ENCODE measurements at regions not wholly inside any gene's neighbourhood (a gene's known extent, or its start where the extent isn't known, plus 50 kb on each side); places are given as distances from the start of the nearest gene placed in this dataset.

GRCh38 chr6:88545991-88546390 is 379.8 kb upstream of the CNR1 start:
- DNase-seq (no peak), ATAC-seq (ENCODE audit: low read depth) (no peak)
- Mint-ChIP-seq H3K27me3 (no peaks in the 10 kb centered on the region), H3K4me3 (no peak overlapping the region), H3K27ac (no peak overlapping the region), H3K4me1 (peaks cover 5% of the 10 kb centered on the region), H3K9me3 (ENCODE audit: insufficient read depth) (peaks cover 10% of the 10 kb centered on the region)
- ChIA-PET POLR2A (no interaction called here), CTCF (no interaction called here)
- WGBS (ENCODE audit: insufficient coverage): 67% methylated on average over 1 of the region's 4 CpGs
- Histone ChIP-seq H3K36me3 (replicated peaks in 1 of 2; ENCODE audit: control extremely low read depth in 1 of 2, control insufficient read depth in 1 of 2, extremely low read depth in 1 of 2, insufficient read depth in 2 of 2, low read length in 1 of 2) (no peaks in the 10 kb centered on the region), H3K27ac (ENCODE audit: low read length in 2 of 2) (no peak overlapping the region), H3K4me1 (ENCODE audit: control insufficient read depth in 2 of 2, insufficient read depth in 2 of 2, low read length in 2 of 2) (peaks cover 5 to 6% of the 10 kb centered on the region in 2 donors), H3K9ac (ENCODE audit: low read length) (no peak overlapping the region), H3K9me3 (ENCODE audit: control extremely low read depth in 1 of 3, control insufficient read depth in 2 of 3, insufficient read depth in 1 of 3, low read length in 2 of 3) (peaks cover 0 to 8% (median 7%) of the 10 kb centered on the region in 3 donors), H3K79me2 (ENCODE audit: control insufficient read depth, insufficient read depth, low read length) (no peaks in the 10 kb centered on the region), H2AFZ (ENCODE audit: insufficient read depth, low read depth, low read length, poor library complexity, severe bottlenecking) (no peak overlapping the region), H3K27me3 (replicated peaks in 1 of 4; ENCODE audit: control extremely low read depth in 1 of 4, control insufficient read depth in 3 of 4, insufficient read depth in 4 of 4, low read length in 3 of 4) (no peaks in the 10 kb centered on the region), H4K20me1 (ENCODE audit: control insufficient read depth, insufficient read depth, low read length, poor library complexity, severe bottlenecking) (no peaks in the 10 kb centered on the region), H3K4me2 (replicated peaks; ENCODE audit: low read depth, low read length, poor library complexity, severe bottlenecking) (no peak overlapping the region), H3K4me3 (ENCODE audit: control extremely low read depth in 1 of 5, extremely low read depth in 1 of 5, insufficient read depth in 1 of 5, low read depth in 2 of 5, low read length in 4 of 5) (no peak overlapping the region)
- intact Hi-C loops (cut with micrococcal nuclease): no loop called here
- no peak for TF ChIP-seq CTCF (IDR thresholded peaks at IDR 0.05)
- TF ChIP-seq EZH2 (IDR thresholded peaks at IDR 0.05; ENCODE audit: borderline replicate concordance, insufficient read depth, low read depth, low read length, poor library complexity, severe bottlenecking): no peak

- H3K9ac ChIP-seq (ENCODE audit: low read length): no peak overlapping the region
- TF ChIP-seq CTCF (IDR thresholded peaks at IDR 0.05) (no peak), EZH2 (IDR thresholded peaks at IDR 0.05; ENCODE audit: borderline replicate concordance, insufficient read depth, low read depth, low read length, poor library complexity, severe bottlenecking) (no peak)
- no peaks in the 10 kb centered on the region for H3K27me3 Mint-ChIP-seq
- H2AFZ ChIP-seq (ENCODE audit: insufficient read depth, low read depth, low read length, poor library complexity, severe bottlenecking): peak overlapping the region; percentile 17
- H3K36me3 ChIP-seq (replicated peaks in 1 of 2; ENCODE audit: control extremely low read depth in 1 of 2, control insufficient read depth in 1 of 2, extremely low read depth in 1 of 2, insufficient read depth in 2 of 2, low read length in 1 of 2): no peaks in the 10 kb centered on the region
- no peaks in the 10 kb centered on the region for H3K79me2 ChIP-seq (ENCODE audit: control insufficient read depth, insufficient read depth, low read length)
- CTCF ChIA-PET: interaction anchor here (0.5 kb wide), 1 partner anchor 166 kb away, joined by 3 read pairs; no protein-coding TSS in a partner anchor
- H3K27me3 ChIP-seq (replicated peaks in 1 of 4; ENCODE audit: control extremely low read depth in 1 of 4, control insufficient read depth in 3 of 4, insufficient read depth in 4 of 4, low read length in 3 of 4): no peaks in the 10 kb centered on the region
- H4K20me1 ChIP-seq (ENCODE audit: control insufficient read depth, insufficient read depth, low read length, poor library complexity, severe bottlenecking): no peaks in the 10 kb centered on the region
- no peak overlapping the region for H3K27ac Mint-ChIP-seq
- H3K9me3 Mint-ChIP-seq (ENCODE audit: insufficient read depth): peaks cover 10% of the 10 kb centered on the region
- H3K4me1 ChIP-seq (ENCODE audit: control insufficient read depth in 2 of 2, insufficient read depth in 2 of 2, low read length in 2 of 2): peaks cover 5 to 6% of the 10 kb centered on the region in 2 donors
- ATAC-seq (ENCODE audit: low read depth) (no peak), DNase-seq (no peak)
- no peak overlapping the region for H3K4me2 ChIP-seq (replicated peaks; ENCODE audit: low read depth, low read length, poor library complexity, severe bottlenecking)
- 43% methylated on average over 2 of the region's 4 CpGs for WGBS (ENCODE audit: insufficient coverage)
- H3K4me3 ChIP-seq (ENCODE audit: control extremely low read depth in 1 of 5, extremely low read depth in 1 of 5, insufficient read depth in 1 of 5, low read depth in 2 of 5, low read length in 4 of 5): no peak overlapping the region
- no peak overlapping the region for H3K4me3 Mint-ChIP-seq
- H3K9me3 ChIP-seq (ENCODE audit: control extremely low read depth in 1 of 3, control insufficient read depth in 2 of 3, insufficient read depth in 1 of 3, low read length in 2 of 3): peaks cover 0 to 8% (median 7%) of the 10 kb centered on the region in 3 donors
- intact Hi-C loops (cut with micrococcal nuclease): no loop called here
- H3K4me1 Mint-ChIP-seq: peaks cover 5% of the 10 kb centered on the region
- no peak overlapping the region for H3K27ac ChIP-seq (ENCODE audit: low read length in 2 of 2)
- POLR2A ChIA-PET: no interaction called here
These were observed 379.0 kb upstream of the CNR1 start for GRCh38 chr6:88544986-88545612.

All from B cell (primary cell).